Epithelial cell of prostate (primary cell): ENCODE measurements at regions not wholly inside any gene's neighbourhood (a gene's known extent, or its start where the extent isn't known, plus 50 kb on each side); places are given as distances from the start of the nearest gene placed in this dataset.

Source experiments
- DNase-seq: peaks from one replicate; pipeline ENCODE4 v3.0.0-alpha.2; 2011; ENCODE audit warnings: low read depth, low spot score
- H3K27ac ChIP-seq: fragments of 450-650 bp; 2 replicates; pipeline ENCODE4 v1.5.1; 2017; ENCODE audit warnings: mild to moderate bottlenecking

DNA sequence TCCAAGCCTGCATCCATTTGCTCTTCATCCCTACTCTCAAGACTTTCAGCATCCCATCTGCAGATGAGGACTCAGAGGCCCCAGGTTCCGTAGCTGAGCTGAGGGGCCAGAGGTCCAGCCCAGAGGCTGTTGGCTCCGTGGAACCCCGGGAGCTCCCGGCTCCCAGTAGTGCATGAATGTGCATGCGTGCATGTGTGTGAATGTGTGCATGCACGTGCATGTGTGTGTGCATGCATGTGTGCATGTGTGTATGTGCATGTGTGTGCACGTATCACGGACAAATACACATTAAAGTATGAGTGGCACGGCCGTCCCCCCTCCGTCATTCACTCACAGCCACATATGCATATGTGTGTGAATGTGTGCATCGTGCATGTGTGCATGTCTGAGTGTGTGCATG is 149.9 kb downstream of the KIF26A start:
- no peak overlapping the region for H3K27ac ChIP-seq
- no peak for DNase-seq

DNA sequence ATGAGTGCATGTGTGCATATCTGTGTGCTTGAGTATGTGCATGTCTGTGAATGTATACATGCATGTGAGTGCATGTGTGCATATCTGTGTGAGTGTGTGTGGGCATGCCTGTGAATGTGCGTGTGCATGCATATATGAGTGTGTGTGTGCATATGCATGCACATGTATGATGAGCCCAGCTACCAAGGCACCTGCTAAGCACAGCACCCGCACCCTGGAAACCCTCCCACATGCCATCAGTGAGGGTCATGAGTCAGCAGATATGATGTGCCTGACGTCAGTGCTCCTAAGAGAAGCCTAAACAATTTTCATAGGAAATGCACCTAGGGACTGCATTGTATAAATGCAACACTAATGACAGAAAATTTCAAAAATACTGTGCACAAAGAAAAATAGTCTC is 151.1 kb downstream of the KIF26A start:
- H3K27ac ChIP-seq = no peak overlapping the region
- DNase-seq = no peak

DNA sequence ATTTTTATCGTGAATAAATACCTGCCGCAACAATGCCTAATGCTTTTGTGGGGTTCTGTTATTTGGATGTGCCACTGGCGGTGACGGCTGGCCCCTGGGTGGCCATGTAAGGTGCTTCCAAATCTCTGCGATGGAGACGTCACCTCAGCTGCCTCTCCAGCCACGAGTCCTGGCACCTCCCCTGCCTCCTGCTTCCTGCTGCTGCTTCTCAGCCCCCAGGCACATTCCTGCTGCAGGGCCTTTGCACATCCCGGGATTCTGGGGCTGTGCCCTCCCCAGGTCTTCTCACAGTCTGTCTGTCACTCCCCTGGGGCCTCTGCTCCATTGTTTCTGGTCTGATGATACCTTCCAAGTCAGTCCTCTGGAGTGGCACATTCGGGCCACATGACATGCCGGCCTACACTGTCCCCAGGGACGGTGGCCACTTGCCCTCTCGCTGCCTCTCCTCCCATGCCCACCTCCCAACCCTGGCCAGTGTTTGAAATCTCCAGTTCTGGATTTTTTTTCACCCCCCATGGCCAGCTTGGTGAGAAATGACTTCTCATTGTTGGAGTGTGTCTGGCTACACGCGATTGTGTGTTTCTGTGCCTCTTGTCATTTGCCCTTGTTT is 151.8 kb downstream of the KIF26A start:
- no peak overlapping the region for H3K27ac ChIP-seq
- no peak for DNase-seq

DNA sequence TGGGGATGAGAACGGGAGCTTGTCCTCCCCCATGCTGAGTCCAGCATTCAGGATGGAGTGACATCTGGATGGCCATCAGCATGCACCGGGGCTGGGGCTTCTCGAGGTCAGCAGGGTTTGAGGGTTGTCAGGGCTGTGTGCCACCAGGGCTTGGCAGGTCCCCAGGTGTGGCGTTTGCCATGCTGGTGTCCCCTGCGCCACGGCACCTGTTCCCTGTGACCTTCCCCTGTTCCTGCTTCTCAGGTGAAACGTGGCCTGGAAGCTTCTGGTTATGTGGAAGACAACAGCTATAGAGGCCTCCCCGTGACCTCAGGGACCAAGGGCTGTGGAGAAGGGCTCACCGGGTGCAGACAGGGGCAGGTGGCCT is 152.4 kb downstream of the KIF26A start:
- DNase-seq = no peak
- no peak overlapping the region for H3K27ac ChIP-seq

GRCh38 chr14:104291123-104292000 is 153.0 kb downstream of the KIF26A start:
- H3K27ac ChIP-seq = no peak overlapping the region
- no peak for DNase-seq

DNA sequence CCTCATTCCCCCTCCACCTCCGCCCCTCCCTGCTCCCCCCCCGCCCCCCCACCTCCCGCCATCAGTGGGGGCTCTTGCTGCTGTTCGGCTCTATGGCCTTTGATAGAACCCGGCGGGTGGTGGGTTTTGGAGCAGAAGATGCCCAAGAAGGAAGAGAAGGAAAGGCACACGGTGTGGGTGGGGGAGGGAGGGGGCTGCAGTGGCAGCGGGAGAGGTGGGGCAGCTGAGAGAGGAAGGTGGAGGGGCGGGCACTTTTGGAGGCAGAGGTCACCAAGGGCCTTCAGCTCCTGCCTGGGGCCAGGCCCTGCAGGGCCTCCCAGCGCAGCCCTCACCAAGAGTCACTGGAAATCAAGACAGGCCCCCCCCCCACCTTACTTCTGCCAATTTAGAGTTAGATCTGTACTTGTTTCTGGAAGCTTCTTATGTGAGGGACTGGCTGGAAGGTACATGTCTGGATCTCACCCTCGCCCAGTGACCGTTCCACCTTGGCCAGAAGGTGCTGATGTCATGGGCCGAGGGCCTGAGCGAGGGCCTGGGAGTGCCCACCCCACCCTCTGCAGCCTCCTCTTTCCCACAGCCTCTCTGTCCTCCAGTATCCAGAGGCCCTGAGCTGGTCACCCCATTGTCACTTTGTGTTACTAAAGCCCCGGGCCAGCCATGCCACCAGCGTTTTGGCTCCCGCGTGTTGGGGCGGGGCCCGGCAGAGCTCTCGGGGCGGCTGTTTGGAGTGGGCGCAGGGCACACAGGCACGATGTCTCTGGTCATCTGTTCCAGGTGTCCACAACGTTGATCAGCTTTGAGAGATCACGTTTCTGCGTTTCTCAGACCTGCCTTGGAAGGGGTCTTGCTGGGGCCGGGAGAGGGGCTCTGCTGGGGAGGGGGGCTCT is 153.9 kb downstream of the KIF26A start:
- no peak overlapping the region for H3K27ac ChIP-seq
- no peak for DNase-seq

DNA sequence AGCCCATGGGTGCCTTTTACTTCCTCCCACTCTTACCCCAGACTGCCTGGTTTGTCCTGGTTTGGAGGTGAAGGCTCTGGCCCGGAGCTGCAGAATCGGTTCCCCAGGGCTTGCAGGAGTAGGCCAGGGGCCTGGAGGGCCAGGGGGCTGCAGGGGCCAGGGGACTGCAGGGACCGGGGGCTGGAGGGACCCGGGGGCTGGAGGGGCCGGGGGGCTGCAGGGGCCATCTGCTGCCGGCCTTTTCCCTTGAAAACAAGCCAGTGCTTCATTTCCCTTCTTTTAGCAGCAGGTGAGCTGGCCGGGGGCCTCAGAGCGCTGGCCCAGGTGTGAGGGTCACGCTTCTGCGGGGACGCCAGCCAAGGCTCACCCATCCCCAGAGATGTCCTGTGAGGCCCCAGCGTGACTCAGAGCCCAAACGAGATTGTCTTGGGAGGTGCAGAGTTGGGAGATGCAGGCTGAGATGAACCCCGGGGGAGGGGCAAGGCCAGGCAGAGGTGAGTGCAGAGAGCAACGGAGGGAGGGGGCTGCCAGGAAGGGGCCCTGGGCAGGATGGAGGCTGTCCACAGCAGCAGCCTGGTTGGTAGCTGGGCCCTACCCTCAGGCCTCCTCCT is 154.9 kb downstream of the KIF26A start:
- H3K27ac ChIP-seq = no peak overlapping the region
- no peak for DNase-seq

GRCh38 chr14:104293851-104294627 is 155.7 kb downstream of the KIF26A start:
- DNase-seq = no peak
- no peak overlapping the region for H3K27ac ChIP-seq

GRCh38 chr14:104294628-104294982 is 156.2 kb downstream of the KIF26A start:
- no peak overlapping the region for H3K27ac ChIP-seq
- DNase-seq = no peak

GRCh38 chr14:104294983-104295680 is 156.7 kb downstream of the KIF26A start:
- no peak overlapping the region for H3K27ac ChIP-seq

GRCh38 chr14:104295681-104296387 is 157.4 kb downstream of the KIF26A start:
- no peak overlapping the region for H3K27ac ChIP-seq
- no peak for DNase-seq

More at GRCh38 chr14:104294983-104295680, 156.7 kb downstream of the KIF26A start:
- no peak for DNase-seq

- H3K27ac ChIP-seq = no peak overlapping the region
Observed at GRCh38 chr14:104296388-104297312, 158.3 kb downstream of the KIF26A start.

GRCh38 chr14:104297313-104297704 is 158.9 kb downstream of the KIF26A start:
- no peak overlapping the region for H3K27ac ChIP-seq
- DNase-seq = no peak

More at GRCh38 chr14:104296388-104297312, 158.3 kb downstream of the KIF26A start:
- no peak for DNase-seq

GRCh38 chr14:104297721-104298401 is 159.5 kb downstream of the KIF26A start:
- DNase-seq = no peak
- no peak overlapping the region for H3K27ac ChIP-seq

- DNase-seq = no peak
- H3K27ac ChIP-seq = no peak overlapping the region
Observed at GRCh38 chr14:104298458-104298857, 160.1 kb downstream of the KIF26A start.

- DNase-seq = no peak
- no peak overlapping the region for H3K27ac ChIP-seq
Observed at GRCh38 chr14:104299993-104300761, 161.8 kb downstream of the KIF26A start.
